GM12891 (cell line): ENCODE measurements at regions not wholly inside any gene's neighbourhood (a gene's known extent, or its start where the extent isn't known, plus 50 kb on each side); places are given as distances from the start of the nearest gene placed in this dataset.

Source experiments
- POLR2A ChIP-seq: IDR thresholded peaks from 2 replicates; pipeline ENCODE4 v1.6.1; 2011; ENCODE audit warnings: low read depth, low read length, control low read depth
- POLR2AphosphoS5 ChIP-seq: IDR thresholded peaks from 2 replicates; pipeline ENCODE4 v1.6.1; 2011; ENCODE audit warnings: low read depth, low read length, control low read depth
- POU2F2 ChIP-seq: IDR thresholded peaks from 2 replicates; pipeline ENCODE4 v1.6.1; 2011; ENCODE audit warnings: low read depth, mild to moderate bottlenecking, control low read depth, low read length, moderate library complexity
- TAF1 ChIP-seq: IDR thresholded peaks from 2 replicates; pipeline ENCODE4 v1.6.1; 2011; ENCODE audit warnings: low read depth, low read length, control low read depth

GRCh38 chr6:10156875-10157274 lies 258.0 kb downstream of the TFAP2A start:
- TF ChIP-seq TAF1: no peak
- no peak for TF ChIP-seq POLR2A
- no peak for TF ChIP-seq POLR2AphosphoS5
- no peak for TF ChIP-seq POU2F2
